Ishikawa (cell line): ENCODE measurements at regions not wholly inside any gene's neighbourhood (a gene's known extent, or its start where the extent isn't known, plus 50 kb on each side); places are given as distances from the start of the nearest gene placed in this dataset.

Source experiments
- CEBPB ChIP-seq: IDR thresholded peaks from 2 replicates; pipeline ENCODE4 v1.6.1; 2012
- CREB1 ChIP-seq: IDR thresholded peaks from 2 replicates; pipeline ENCODE4 v1.6.1; 2012; ENCODE audit warnings: low read depth
- EGR1 ChIP-seq: IDR thresholded peaks from 2 replicates; pipeline ENCODE4 v1.6.1; 2012
- EP300 ChIP-seq: IDR thresholded peaks from 2 replicates; pipeline ENCODE4 v1.6.1; 2012; ENCODE audit warnings: borderline replicate concordance
- FOXM1 ChIP-seq: IDR thresholded peaks from 2 replicates; pipeline ENCODE4 v1.6.1; 2012; ENCODE audit warnings: low read depth, borderline replicate concordance
- NFIC ChIP-seq: IDR thresholded peaks from 2 replicates; pipeline ENCODE4 v1.6.1; 2012
- RAD21 ChIP-seq: IDR thresholded peaks from 2 replicates; pipeline ENCODE4 v1.6.1; 2012; ENCODE audit warnings: low read depth
- TAF1 ChIP-seq: IDR thresholded peaks from 2 replicates; pipeline ENCODE4 v1.6.1; 2012; ENCODE audit warnings: low read depth, mild to moderate bottlenecking
- TCF12 ChIP-seq: IDR thresholded peaks from 2 replicates; pipeline ENCODE4 v1.6.1; 2012; ENCODE audit warnings: low read depth
- TEAD4 ChIP-seq: IDR thresholded peaks from 2 replicates; pipeline ENCODE4 v1.6.1; 2012
- YY1 ChIP-seq: IDR thresholded peaks from 2 replicates; pipeline ENCODE4 v1.6.1; 2012; ENCODE audit warnings: low read depth
- ZBTB7A ChIP-seq: IDR thresholded peaks from 2 replicates; pipeline ENCODE4 v1.6.1; 2012; ENCODE audit warnings: low read depth
- TF ChIP-seq, protein P1 (sequence below): IDR thresholded peaks from 2 replicates; pipeline ENCODE4 v1.6.1; 2012
- TF ChIP-seq, protein P2 (sequence below): IDR thresholded peaks from 2 replicates; pipeline ENCODE4 v1.6.1; 2012; ENCODE audit warnings: low read depth, mild to moderate bottlenecking
- TF ChIP-seq, protein P3 (sequence below): IDR thresholded peaks from 2 replicates; pipeline ENCODE4 v1.6.1; 2012

DNA sequence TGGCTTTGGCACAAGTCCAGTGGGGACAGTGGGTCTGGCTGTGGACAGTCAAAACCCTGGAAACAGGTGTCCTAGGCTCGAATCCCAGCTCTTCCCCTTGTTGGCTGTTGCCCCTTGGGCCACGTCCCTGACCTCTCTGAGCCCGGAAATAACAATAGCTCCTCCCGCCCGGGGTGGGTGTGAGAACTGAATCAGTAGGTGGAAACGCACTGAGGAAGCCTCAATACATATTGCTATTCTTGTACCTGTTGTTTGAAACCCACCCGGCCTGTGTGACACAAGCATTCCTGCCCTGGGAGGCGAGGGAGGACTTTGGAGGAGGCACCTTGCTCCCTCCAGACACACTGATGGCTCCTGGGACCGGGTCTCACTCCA lies 134.1 kb downstream of the OLFM1 start:
- no peak for TF ChIP-seq YY1
- no peak for TF ChIP-seq CEBPB
- no peak for TF ChIP-seq EGR1
- no peak for TF ChIP-seq EP300
- TF ChIP-seq TCF12 = no peak
- no peak for TF ChIP-seq TEAD4
- TF ChIP-seq, protein P1, sequence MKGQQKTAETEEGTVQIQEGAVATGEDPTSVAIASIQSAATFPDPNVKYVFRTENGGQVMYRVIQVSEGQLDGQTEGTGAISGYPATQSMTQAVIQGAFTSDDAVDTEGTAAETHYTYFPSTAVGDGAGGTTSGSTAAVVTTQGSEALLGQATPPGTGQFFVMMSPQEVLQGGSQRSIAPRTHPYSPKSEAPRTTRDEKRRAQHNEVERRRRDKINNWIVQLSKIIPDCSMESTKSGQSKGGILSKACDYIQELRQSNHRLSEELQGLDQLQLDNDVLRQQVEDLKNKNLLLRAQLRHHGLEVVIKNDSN = no peak
- no peak for TF ChIP-seq ZBTB7A
- no peak for TF ChIP-seq RAD21
- TF ChIP-seq TAF1 = no peak
- TF ChIP-seq FOXM1 = no peak
- no peak for TF ChIP-seq CREB1
- TF ChIP-seq, protein P2, sequence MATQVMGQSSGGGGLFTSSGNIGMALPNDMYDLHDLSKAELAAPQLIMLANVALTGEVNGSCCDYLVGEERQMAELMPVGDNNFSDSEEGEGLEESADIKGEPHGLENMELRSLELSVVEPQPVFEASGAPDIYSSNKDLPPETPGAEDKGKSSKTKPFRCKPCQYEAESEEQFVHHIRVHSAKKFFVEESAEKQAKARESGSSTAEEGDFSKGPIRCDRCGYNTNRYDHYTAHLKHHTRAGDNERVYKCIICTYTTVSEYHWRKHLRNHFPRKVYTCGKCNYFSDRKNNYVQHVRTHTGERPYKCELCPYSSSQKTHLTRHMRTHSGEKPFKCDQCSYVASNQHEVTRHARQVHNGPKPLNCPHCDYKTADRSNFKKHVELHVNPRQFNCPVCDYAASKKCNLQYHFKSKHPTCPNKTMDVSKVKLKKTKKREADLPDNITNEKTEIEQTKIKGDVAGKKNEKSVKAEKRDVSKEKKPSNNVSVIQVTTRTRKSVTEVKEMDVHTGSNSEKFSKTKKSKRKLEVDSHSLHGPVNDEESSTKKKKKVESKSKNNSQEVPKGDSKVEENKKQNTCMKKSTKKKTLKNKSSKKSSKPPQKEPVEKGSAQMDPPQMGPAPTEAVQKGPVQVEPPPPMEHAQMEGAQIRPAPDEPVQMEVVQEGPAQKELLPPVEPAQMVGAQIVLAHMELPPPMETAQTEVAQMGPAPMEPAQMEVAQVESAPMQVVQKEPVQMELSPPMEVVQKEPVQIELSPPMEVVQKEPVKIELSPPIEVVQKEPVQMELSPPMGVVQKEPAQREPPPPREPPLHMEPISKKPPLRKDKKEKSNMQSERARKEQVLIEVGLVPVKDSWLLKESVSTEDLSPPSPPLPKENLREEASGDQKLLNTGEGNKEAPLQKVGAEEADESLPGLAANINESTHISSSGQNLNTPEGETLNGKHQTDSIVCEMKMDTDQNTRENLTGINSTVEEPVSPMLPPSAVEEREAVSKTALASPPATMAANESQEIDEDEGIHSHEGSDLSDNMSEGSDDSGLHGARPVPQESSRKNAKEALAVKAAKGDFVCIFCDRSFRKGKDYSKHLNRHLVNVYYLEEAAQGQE = no peak

DNA sequence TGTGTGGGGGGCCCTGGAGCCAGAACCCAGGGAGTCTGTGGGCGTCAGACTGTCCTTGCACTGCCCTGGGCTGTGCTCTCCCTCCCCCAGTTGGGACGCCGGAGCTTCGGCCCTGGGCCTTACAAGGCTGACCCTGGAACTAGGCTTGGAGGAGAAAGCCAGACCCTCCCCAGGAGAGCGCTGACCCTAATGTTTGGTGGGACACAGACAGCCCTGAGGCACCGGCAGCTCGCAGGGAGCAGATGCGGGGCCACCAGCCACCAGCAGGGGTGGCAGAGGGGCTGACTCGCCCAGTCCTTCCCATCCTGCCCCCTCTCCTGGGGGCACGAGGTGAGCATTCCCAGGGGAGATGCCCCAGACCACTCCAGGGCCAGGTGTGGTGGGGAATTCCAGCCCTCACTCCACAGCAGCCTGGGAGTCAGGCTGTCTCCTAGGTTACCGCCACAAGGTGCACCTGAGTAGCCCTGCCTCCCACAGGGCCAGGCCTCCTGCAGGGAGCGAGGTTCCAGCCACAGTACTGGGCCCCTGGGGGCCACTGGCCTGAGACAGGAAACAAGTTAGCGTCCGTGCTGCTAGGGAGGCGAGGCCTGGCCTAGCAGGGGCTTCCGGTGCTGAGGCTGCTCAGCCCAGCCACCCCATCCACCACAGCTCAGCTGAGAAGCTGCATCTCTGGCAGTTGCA lies 134.6 kb downstream of the OLFM1 start:
- TF ChIP-seq RAD21 = no peak
- TF ChIP-seq, protein P1 = no peak
- TF ChIP-seq EP300 = no peak

DNA sequence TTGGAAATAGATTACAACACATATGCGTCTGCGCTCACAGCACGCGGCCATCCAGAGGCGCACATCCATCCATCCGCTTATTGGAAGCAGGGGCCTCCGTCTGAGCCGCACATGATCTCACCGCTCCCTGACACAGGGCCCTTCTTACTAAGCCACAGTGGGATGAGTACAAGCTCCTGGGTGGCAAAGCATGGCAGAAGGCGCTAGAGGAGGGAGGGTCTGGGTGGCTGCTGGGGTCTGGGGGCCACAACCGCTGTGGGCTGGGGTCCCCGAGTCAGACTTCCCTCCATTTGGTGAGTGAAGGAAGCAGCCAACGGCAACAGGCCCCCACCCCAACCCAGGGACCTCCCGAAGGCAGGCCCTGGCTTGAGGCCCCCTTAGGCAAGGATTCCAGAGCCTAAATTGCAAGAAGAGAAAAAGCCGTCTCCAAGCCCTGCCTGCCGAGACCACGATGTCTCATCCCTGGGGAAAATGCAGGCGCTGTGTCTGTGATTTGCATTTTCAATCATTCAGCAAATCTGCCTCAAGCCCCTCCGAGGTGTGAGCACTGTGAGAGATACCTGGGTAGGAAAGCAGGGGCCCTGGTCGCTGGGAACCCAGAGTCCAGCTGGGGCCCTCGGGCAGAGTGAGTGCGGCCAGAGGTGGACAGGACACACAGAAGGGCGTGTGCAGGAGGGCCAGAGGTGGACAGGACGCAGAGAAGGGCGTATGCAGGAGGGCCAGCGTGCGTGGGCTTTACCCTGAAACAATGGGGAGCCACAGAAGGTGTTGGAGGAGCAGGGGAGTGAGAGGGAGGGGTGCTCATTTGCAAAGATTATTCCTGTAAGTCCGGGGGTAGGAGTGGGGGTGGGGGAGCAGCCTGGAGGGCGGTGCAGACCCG lies 135.7 kb downstream of the OLFM1 start:
- TF ChIP-seq EP300 (no peak), EGR1 (no peak), YY1 (no peak), CREB1 (no peak), ZBTB7A (no peak), RAD21 (no peak), FOXM1 (no peak), NFIC (no peak), TAF1 (no peak), TCF12 (no peak), TEAD4 (no peak)
- TF ChIP-seq, protein P1 = no peak
- TF ChIP-seq, protein P2 = no peak
- TF ChIP-seq, protein P3, sequence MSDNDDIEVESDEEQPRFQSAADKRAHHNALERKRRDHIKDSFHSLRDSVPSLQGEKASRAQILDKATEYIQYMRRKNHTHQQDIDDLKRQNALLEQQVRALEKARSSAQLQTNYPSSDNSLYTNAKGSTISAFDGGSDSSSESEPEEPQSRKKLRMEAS = no peak

DNA sequence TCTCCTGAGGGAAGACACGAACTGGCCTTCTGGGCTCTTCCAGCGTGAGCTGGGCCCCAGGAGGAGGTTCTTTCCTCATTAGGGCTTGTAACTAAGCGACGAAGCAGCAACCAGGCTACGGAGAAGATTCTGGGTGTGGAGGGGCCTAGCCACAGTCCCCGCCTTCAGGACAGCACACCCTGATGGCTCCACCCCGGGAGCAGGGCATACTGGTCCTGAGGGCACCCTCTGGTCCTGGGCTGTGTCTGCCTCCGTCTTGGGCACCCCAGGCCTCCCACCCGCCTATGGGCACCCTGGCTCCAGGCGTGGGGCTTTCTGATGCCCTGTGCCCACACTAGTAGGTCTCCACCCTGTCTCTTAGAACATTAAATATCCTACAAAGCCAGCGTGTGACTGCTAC lies 136.4 kb downstream of the OLFM1 start:
- TF ChIP-seq, protein P3 = no peak
- TF ChIP-seq YY1 = no peak
- TF ChIP-seq NFIC = no peak
- no peak for TF ChIP-seq TAF1
- no peak for TF ChIP-seq EP300
- TF ChIP-seq EGR1 = no peak
- TF ChIP-seq, protein P2 = no peak
- no peak for TF ChIP-seq RAD21
- TF ChIP-seq, protein P1 = no peak
- no peak for TF ChIP-seq TEAD4
- no peak for TF ChIP-seq FOXM1
- TF ChIP-seq ZBTB7A = no peak
- no peak for TF ChIP-seq CREB1
- no peak for TF ChIP-seq TCF12
- no peak for TF ChIP-seq CEBPB
